Left renal pelvis (tissue), 4 donors: ENCODE measurements at regions not wholly inside any gene's neighbourhood (a gene's known extent, or its start where the extent isn't known, plus 50 kb on each side); places are given as distances from the start of the nearest gene placed in this dataset.

Experiments used
- DNase-seq, 4 donors: peaks; one replicate each; pipeline ENCODE4 v3.0.0-alpha.2; 2013; ENCODE audit warnings: low read depth in 4 of 4, low spot score in 3 of 4

DNA sequence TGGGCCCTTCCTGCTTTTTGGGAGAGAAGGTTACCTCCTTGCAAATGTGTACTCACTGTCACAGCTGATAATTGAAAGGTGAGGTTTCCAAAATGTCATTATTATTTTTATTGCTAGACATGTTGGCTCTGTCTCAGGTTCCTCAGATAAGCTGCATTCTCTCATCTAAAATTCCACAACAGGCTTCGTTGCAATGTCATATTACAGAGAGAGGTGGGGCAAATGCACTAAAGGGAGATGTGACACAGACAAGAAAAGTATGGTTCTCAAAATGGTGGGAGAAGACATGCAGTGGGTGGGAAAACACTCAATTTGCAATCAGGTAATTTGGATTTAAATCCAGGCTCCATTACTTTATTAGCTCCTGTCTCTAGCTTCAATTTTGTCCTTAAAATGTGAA, 256.4 kb upstream of the POU3F2 start:
- no peak for DNase-seq

DNA sequence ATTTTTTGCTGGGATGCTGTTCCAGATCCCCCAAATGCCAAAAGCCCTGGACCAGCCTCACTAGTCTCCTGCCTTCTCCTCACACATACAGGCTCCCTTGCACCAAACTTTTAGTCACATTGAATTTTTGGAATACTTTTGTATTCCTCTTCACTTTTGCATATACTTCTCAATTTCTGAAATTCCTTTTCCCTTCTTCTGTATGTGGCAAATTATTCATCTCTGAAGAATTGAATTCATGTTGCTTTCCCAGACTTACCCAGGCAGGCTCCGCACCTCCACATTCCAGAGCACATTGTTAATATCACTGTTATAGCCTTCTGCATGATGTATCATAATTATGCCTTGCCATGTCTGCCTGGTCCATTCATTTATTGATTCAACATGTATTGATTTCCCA, 255.3 kb upstream of the POU3F2 start:
- no peak for DNase-seq

DNA sequence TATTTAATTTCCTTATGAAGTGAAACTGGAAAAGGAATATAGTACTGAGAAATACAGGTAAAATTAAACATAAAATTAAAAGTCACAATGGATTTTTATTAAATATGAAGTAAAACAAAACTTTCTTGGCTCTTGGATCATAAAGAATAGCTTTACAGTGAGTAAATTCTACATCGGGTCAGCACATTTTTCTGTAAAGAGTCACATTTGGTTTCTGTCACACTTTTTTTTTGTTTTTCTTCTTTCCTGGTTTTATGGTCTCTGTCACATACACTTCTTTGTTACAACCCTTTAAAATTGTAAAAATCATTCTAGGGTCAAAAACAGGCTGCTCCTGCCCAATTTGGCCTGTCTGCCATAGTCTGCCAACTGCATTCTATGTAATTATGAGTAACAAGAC, 254.4 kb upstream of the POU3F2 start:
- no peak for DNase-seq

DNA sequence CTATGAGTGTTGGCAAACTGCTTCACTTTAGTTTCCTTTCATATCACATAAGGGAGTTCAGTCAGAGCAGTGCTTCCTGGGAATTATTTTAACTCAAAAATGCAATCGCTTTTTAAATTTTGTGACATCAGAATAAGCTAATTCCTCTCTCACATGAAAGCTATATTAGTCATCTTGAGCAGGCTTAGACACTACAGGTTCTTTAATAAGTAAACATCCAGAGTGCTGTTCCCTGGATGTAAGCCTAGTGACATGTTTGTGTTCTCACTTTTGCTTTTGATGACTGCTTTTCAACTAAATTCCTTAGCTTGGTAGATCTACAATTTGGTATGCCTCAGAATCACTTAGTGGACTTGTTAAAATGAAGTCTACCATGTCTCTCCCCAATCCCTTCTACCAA, 252.7 kb upstream of the POU3F2 start:
- no peak for DNase-seq

DNA sequence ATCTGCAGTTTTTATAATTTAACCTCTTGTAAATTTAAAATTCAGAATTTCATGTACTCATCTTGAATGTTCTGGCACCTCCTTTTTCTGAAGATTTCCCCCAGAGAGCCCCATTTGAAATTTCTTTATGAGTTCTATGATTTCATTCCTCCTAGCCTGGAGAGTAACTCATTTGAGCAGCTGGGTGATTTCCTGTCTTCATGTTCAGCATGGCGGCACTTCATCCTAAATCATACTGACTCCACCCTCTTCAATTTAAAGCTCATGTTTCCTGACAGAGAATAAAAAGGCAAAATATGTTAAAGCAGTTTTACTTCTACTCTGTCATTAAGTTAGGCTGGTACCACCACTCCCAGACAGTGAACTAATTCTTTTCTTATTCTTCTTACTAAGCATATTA, 250.9 kb upstream of the POU3F2 start:
- DNase-seq, result no peak

DNA sequence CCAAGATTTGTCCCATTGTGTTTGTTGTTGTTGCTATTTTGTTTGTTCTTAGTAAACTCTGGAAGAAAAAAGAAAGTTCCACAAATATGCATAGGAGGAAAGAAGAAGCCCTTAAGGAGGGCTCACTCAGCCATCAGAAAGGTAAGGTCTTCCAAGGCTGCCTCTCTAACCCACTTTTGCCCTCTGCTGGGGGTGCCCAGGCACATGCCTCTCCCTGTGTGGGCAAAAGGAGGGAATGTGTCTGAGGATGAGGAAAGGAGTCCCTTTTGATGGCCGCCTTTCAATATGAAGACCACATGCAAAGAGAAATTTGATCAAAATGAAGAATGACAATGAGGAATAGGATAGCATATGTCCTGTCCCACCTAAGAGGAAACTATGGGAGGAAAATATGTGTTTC, 248.2 kb upstream of the POU3F2 start:
- DNase-seq, result no peak

DNA sequence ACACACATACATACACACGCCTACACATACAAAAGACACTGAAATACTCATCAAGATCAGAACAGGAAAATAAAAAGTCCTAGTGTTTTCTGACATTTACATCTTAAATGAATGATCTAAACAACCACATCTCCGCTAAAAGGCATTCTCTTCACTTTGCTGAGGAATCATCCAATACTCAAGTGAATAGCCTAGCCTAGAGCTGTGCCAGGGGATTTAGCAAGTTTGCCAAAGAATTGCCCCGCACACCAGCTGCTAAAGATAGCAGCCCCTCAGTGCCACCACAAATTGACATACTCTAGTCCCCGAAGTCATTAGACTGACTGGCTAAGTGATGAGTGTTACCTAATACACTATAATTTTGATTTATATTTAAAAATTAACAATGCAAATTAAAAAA, 246.8 kb upstream of the POU3F2 start:
- no peak for DNase-seq

DNA sequence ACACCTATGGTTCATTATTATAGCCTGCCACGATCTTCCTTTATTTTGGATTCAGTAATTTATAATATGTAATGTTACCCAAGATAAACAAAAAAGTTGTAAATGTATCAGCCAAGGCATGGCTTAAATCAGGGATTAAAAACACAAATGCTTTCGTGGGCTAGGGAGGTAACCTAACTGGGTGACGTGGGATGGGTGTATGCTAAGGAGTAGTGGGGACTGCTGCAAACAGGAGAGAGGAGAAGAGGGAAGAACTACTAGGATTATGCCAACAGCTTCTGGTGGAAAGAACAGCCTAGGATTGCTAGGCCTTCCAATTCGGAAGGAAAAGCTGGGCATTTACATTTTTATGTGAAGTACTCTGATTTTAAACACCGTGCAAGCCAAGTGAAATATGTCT, 244.8 kb upstream of the POU3F2 start:
- no peak for DNase-seq

DNA sequence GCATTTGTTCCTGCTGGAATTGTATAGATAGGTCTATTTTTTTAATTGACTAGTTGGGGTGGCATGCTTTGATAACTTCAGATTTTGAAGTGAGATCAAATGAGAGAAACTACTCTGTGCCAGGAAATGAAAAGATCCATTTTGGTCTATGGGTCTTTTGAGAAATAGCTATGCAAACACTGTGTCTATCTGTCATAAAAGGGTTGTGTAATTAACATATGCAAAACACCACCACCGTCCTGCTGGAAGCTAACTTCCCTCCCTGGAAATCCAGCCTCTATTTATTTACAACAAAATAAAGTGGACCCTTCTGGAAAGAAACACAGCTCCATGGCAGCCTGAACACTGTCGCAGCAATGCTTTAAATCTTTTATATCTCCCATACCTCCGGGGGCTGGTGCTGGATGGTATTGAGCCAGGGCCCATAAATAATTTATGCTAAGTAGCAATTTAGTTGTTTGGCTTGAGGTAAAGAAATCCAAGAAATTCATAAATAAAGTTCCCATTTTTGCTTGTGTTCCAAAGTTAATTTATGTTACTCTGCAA, 244.2 kb upstream of the POU3F2 start:
- DNase-seq, result no peak

DNA sequence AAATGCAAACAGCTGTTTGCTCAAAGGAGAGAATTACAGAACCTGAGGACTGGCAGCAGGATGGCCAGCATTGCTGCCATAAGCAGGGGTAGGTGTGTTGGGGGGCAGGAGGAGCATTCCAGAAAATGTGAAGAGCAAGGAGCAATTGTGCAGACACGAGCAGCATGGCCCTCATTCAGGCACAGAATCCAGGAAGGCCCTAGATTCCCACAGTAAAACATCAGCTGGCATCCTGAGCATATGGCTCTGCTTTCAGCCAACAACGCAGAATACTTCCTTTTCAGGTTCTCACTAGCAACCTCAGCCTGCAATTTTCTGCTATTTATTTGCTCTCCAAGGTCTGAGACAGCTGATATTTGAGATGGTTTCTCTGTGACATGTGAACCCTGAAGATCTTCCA, 243.4 kb upstream of the POU3F2 start:
- no peak for DNase-seq

DNA sequence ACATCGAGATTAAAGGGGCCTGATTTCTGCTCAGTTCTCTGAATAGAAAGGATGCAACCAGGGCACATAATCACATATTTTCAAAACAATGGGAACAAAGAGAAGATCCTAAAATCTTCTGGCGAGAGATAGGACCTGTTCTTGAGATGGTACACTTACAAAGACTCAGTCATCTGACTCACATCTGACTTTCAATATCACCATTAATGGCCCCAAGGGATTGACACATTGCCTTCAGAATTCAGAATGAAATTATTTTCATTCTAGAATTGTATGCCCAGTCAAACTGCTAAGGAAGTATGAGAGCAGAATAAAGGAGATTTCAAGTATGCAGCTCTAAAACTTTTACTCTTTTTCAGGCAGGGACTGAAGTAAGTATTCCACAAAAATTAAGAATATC, 240.7 kb upstream of the POU3F2 start:
- DNase-seq, result no peak

DNA sequence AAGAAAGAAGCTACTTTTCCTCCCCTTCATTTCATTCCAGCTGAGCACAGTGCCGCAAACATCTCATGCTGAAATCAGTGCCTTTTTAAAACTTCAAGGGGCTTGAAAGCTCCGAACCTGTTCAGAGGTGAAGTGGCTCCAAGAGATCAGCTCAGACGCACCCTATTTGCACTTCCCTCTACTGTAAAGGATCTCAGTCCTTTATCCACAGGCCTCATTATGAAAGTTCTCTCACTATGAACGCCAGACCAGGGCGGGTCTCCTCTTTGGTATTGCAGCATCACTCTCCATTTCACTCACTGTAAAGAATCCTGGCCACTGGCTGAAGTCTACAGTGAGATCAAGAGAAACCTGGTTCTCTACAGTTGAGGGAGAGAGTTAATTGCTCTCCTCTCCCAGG, 232.7 kb upstream of the POU3F2 start:
- no peak for DNase-seq

DNA sequence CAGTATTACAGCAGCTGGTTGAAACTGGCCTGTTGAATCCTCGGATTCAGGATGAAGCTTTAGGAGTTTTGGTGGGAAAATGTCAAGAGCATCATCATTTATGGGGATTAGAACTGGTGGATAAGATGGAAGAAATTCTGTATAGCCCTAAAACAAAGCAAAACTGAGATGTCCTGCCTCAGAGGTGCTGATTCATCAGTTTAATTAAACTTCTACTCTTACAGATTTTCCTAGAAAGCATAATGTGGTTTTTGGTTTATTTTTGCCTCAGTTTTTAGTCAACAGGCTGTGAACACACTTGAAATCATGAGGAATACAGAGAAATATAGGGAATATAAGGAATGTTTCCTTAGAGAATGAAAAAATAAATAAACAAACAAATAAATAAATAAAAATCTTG, 228.7 kb upstream of the POU3F2 start:
- no peak for DNase-seq

DNA sequence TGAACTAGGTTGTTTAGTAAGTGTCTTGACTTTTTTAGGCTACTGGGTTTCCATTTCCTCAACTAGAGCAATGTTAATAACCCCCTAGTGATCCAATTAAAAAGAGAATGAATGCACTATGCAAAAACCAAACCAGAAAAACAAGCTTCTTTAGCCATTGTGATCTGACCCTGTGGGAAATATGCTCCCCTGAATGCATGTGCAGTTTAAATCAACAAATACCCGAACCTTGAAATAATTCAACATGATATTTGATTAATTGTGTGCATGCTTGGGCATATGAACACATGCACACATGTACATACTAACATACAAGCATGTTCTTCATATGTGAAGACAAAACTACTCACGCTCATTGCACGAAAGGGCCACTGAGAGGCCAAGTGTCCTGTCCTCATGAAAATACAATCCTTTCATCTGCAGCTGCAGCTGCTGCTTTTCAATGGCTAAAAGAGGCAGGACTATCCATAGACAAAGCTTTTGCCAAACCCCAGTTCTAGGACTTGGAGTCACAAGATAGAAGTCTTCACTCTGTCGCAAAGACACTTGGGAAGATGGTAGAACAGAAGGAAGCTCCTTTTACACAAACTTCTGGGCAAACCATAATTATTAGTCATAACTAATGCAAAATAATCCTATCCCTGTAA, 207.1 kb upstream of the POU3F2 start:
- DNase-seq, result no peak

DNA sequence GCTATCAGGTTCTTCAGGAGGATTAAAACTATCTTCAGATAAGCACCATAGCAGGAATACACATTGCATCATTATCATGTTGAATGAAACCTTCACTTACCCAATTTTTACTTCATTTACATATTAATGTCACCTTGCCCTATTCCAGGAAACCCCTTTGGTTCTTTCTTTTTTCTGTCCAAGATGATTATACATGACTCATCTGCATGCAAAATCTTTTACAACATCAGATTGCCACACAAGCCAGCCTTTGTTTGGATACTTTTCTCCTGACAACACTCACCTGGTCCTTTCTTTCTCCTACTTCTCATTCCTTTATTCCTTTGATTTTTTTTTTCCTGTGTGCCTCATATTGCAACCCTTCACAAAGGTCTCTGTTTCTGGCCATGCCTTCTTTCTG, 200.5 kb upstream of the POU3F2 start:
- no peak for DNase-seq

DNA sequence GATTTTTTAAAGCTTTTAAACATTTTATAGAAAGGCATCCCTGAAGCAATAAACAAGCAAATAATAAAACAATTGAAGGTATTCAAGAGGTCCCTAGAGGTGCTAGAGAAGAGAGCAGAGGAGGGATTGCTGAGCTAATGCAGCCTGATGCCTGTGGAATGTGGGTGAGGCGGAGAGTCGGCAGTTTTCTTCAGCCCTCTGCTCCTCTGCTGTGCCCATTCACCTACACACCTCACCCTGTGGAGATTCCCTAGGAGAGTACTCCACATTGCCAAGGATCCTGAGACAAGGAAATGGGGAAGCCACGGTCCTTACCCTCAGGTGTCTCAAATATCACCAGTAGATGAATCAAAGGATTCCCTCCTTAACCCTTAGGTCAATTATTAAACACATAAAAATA, 199.8 kb upstream of the POU3F2 start:
- DNase-seq, result no peak

DNA sequence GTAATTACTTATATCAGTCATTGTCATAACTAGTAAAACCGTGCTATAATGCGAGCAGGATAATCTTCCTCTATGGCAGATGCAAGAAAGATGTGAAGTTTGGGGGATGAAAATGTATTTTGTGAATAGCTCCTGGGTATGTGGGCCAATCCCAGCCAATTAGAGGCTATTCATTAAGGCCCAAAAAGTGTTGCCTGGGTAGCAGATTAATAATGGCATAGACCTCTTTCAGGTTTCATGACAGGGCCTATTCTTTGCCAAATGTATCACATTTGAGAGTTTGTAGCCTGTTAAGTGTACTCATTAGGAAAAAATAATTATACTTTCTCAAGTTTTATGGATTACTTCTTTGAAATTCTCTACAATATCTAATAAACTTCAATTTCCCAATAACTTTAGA, 199.2 kb upstream of the POU3F2 start:
- DNase-seq, result no peak

DNA sequence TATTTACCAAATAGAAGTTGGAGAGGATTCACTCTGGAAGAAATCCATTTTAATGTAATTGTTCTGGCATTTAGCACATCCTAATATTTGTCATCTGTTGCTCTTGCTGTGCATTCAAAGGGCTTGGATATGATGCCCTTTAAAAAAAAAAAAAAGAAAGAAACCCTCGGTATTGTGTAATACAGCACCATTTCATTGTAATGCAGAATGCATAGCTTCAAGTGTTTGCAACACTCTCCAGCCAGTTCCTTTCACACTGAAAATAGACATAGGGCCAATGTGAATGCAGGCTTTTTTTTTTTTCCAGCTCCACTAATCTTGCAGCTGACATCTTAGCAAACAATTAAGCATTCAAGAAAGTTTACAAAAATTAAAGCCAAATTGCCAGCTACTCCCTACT, 197.4 kb upstream of the POU3F2 start:
- no peak for DNase-seq

DNA sequence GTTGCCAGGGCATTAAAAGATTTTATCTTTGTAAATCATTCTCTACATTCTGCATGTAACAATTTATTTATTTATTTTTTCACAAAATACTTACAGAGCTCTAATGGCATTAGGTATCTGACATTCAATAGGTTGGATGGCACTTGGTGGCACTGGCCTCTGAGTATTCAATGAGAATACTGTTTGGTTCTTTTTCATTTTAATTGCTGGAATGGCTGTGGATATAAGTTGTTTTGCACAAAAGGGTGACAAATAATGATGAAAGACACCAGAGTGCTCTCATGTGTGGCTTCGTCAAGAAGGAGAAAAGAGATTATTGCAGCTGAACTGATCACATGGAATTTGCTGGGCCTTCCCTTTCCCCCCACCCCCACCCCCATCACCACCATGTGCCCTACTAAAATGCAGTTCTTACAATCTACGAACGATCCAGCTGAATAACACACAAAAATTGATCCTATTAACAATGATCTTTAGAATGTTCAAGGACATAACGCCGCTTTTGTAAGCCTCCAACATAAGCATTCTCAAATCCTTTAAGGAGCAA, 195.2 kb upstream of the POU3F2 start:
- no peak for DNase-seq

DNA sequence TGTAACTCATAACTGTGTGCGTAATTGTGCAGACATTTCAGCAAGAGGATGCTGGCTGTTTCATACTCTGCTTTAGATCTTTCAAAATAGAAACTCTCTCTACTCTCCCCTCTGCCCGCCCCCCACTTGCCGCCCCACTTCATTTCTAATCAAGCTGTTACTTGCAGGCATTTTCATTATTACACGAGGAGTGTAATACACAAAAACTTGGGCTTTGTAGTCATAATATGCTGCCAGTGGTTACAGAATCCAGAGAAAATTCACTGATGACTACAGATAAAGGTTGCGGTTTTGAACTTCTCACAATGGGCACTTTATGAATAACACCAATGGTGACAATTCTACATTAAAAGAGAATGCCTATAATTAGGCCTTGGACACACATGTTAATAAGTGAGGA, 194.0 kb upstream of the POU3F2 start:
- no peak for DNase-seq

DNA sequence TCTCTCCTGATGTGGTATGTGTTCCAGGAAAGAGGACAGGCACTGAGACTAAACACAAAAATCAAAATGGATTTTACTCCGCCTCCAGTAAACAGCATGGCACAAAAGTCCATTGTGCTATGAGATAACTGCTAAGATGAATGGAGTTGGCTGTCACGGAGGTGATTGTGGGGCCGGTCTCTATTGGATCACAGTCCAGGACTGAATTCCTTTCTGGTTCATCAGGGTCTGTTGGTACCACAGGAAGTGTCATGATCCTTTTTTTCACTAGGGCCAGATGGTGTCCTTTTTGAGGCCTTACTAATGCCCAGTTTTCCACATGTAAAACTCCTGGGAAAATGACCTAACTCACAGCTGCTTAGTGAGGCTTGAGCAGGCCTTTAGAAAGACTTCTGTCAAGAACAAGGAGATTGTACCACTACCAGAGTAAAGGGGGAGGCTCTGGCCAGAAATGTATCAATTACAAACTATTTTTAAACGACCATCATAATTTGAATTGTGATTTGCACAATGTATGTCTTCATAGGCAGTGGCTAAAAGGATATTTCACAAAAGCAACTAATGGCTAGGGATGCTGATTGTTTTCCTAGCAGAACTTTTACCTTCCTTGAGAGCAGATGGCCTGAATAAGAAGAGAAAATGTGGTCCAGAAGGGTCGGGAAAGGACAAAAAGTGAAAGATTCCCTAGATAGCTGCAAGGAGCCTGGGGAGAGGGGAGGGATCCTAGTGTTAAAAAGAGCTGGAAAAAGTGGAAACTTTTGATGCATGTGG, 192.2 kb upstream of the POU3F2 start:
- no peak for DNase-seq

DNA sequence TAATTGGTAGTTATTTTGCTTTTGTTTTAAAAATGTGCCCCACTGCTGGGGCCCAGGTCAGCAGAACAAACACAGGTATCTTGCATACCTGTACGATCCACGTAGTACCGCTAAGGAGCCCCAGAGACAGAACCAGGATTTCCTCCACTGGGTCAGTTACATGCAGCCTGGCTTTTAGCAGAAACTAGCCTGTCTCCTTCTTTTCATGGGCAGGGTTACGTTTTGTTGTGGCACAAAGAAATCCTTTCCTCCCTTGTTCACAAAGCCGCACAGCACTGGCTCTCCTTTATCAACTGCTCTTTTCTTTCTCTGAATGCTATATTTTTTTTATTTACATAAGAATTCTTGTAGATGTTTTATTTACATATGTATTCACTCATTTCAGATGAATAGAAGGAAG, 190.3 kb upstream of the POU3F2 start:
- no peak for DNase-seq
